UCSD-AML1 (cell line): ENCODE measurements at regions not wholly inside any gene's neighbourhood (a gene's known extent, or its start where the extent isn't known, plus 50 kb on each side); places are given as distances from the start of the nearest gene placed in this dataset.
"Not testable (repeated sequence)": the region's sequence is repeated elsewhere in the genome, so short reads cannot be mapped to it uniquely, and the experiment has no call there.

Experiments
- DNase-seq: peaks from one replicate; lab custom pipeline; 2025; ENCODE audit not compliant: unreplicated experiment; lab: John Stamatoyannopoulos, UW

- DNase-seq = no peak
Observed at GRCh38 chr4:140219567-140219966, 65.6 kb upstream of the MAML3 start.

- DNase-seq = not testable (repeated sequence)
Observed at GRCh38 chr4:140219070-140219469, 65.1 kb upstream of the MAML3 start.

DNA sequence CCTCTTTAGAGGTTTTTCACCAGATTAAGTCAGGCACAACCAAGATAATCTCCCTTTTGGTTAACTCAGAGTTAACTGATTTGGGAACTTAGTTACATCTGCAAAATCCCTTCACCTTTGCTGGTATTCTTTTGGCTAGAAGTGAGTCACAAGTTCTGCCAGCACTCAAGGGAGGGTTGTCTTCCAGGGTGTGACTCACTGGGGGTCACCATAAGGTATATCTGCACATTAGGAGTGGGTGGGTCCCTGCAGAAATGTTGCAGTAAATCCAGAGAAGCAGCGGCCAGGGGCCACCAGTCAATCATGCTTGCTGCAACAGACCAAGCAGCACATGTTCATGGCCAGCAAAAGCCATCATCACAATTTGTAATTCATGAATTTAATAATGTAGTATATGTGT is 59.8 kb upstream of the MAML3 start:
- no peak for DNase-seq

DNA sequence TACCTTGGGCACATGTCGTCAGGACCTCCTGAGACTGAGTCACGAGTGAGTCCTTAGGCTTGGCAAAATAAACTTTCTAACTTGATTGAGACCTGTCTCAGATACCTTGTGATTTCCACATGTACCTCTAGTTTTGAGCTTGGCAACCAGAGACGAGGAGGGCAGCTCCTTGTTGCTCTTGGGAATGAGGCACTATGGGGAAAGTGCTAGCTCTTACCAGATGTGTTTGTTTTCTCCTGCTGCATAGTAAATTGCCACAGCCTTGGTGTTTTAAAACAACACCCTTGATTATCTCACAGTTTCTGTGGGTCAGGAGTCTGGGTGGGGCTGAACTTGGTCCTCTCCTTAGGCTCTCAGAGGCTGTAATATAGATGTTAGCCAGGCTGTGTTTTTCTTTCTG is 59.1 kb upstream of the MAML3 start:
- no peak for DNase-seq

DNA sequence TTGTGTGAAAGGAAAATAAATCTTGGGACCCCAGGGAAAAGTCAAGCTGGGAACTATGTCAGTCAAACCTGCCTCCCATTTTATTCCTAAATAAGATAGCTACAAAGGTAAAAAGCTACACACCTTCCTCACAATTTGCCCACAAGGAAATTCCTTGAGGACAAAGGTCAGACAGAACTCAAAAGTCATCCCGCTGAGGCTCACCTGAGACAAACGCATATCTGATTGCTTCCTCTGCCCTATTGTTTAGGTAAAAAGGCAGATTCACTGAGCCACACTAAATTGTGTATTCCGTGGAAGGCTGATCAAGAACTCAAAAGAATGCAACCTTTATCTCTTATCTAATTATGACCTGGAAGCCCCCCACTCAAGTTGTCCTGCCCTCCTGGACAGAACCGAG is 58.7 kb upstream of the MAML3 start:
- no peak for DNase-seq

DNA sequence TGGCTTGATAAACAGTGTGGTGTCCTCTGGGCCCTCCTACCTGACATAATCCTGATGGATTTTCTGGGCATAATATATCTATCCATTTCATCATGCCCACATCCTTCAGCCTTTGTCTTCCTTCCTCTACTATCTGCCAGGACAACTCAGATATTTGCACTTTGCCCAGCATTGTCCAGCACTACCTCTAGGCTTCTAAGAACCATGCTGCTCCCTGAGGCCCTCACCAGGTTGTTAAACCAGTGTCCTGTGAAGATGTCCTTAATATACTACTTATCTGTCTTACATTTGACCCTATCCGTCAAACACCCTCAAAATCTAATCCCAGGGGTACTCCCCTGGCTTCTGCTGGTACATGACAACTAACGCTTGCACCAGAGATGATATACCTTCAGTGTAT is 58.2 kb upstream of the MAML3 start:
- no peak for DNase-seq

GRCh38 chr4:140211693-140212092 is 57.7 kb upstream of the MAML3 start:
- no peak for DNase-seq

- no peak for DNase-seq
Observed at GRCh38 chr4:140211161-140211560, 57.2 kb upstream of the MAML3 start.

- no peak for DNase-seq
Observed at GRCh38 chr4:140208921-140209320, 54.9 kb upstream of the MAML3 start.
